Panc1 (cell line): ENCODE measurements at regions not wholly inside any gene's neighbourhood (a gene's known extent, or its start where the extent isn't known, plus 50 kb on each side); places are given as distances from the start of the nearest gene placed in this dataset.
"Not testable (repeated sequence)": the region's sequence is repeated elsewhere in the genome, so short reads cannot be mapped to it uniquely, and the experiment has no call there.

ENCODE experiments used
- ATAC-seq: fragments of 200-7000 bp; cut with Tn5 transposase; 2 replicates; pipeline ENCODE4 v1.9.1; 2020; ENCODE audit warnings: mild to moderate bottlenecking, moderate library complexity
- BruUV-seq: library from RNA; stranded (reverse); fragments of 400-500 nt; replicated peaks from 2 replicates; lab custom pipeline; 2021; lab: Mats Ljungman, UMichigan
- CTCF ChIA-PET: fragments of 300-600 bp; sonication (Branson Sonifier 250); formaldehyde crosslinking; loops from one replicate; lab custom pipeline; 2022; ENCODE audit warnings: antibody characterized with exemption; lab: Charles Lee
- POLR2A ChIA-PET: fragments of 300-600 bp; sonication (Branson Sonifier 250); formaldehyde crosslinking; loops from one replicate; lab custom pipeline; 2022; ENCODE audit warnings: antibody characterized with exemption; lab: Charles Lee
- DNase-seq: peaks from one replicate; pipeline ENCODE4 v3.0.0-alpha.2; 2010; ENCODE audit warnings: low read depth, low spot score
- H3K27ac ChIP-seq: 2 replicates; pipeline ENCODE4 v1.5.1; 2011; ENCODE audit warnings: mild to moderate bottlenecking, low read length, inconsistent platforms
- H3K27me3 ChIP-seq: fragments of 200-500 bp; sonication (Bioruptor generic); 2 replicates; pipeline ENCODE4 v1.6.0; 2014; ENCODE audit warnings: low read length, inconsistent platforms; ENCODE audit not compliant: control insufficient read depth, insufficient read depth
- H3K36me3 ChIP-seq: fragments of 200-500 bp; sonication (Bioruptor generic); 2 replicates; pipeline ENCODE4 v1.5.1; 2014; ENCODE audit warnings: inconsistent platforms, mild to moderate bottlenecking, low read length, moderate library complexity; ENCODE audit not compliant: control insufficient read depth, insufficient read depth
- H3K4me1 ChIP-seq: 2 replicates; pipeline ENCODE4 v1.5.1; 2011; ENCODE audit warnings: inconsistent platforms, mild to moderate bottlenecking, low read length, moderate library complexity; ENCODE audit not compliant: control insufficient read depth, insufficient read depth
- H3K4me3 ChIP-seq, 2 experiments: 2 replicates each; pipeline ENCODE4 v1.5.1; 2011 to 2012; ENCODE audit warnings: low read depth in 2 of 2, low read length in 2 of 2, mild to moderate bottlenecking in 2 of 2, inconsistent platforms in 1 of 2, moderate library complexity in 1 of 2
- H3K9me3 ChIP-seq: fragments of 200-500 bp; sonication (Bioruptor generic); 2 replicates; pipeline ENCODE4 v1.5.1; 2014; ENCODE audit warnings: low read depth, mild to moderate bottlenecking, inconsistent platforms, low read length, moderate library complexity; ENCODE audit not compliant: control insufficient read depth, insufficient read depth
- in situ Hi-C: cut with HindIII; loops from 2 replicates; pipeline ENCODE4 v1.10.0; 2016; ENCODE audit warnings: low sequenced_read_pairs, low pct_unique_long_range_greater_than_20kb
- intact Hi-C: fragments of 100-400 bp; cut with micrococcal nuclease; formaldehyde crosslinking; loops from one replicate; pipeline ENCODE4 v1.10.0; 2022; ENCODE audit not compliant: unreplicated experiment

DNA sequence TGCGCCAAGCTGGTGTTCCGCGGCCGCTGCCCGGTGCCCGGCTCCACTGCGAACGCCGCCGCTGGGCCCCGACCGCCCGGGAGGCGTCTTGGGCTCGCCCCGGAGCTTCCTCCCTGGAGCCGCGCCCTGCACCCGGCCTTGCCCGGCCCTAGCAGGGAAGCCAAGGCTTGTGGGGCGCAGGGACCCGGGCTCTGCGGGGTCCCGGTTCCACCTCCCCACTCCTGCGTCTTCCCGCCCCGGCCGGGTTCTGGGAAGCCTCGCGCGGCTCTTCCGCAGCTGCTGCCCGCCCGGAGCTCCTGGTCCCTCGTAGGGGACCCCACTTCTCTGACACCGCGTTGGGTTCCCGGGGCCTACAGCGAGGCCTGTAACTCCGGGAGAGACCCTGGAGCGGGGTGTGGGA is 149.8 kb downstream of the OR4F15 start:
- DNase-seq, H3K27ac ChIP-seq, H3K27me3 ChIP-seq, H3K9me3 ChIP-seq, in situ Hi-C loops, H3K4me1 ChIP-seq, CTCF ChIA-PET, ATAC-seq, POLR2A ChIA-PET, BruUV-seq, H3K36me3 ChIP-seq, intact Hi-C loops: not testable (repeated sequence)
- H3K4me3 ChIP-seq: peak overlapping the region; percentile 38 to 49

GRCh38 chr15:101963687-101964086 is 151.7 kb downstream of the OR4F15 start:
- ATAC-seq, H3K9me3 ChIP-seq, H3K27ac ChIP-seq, intact Hi-C loops, BruUV-seq, H3K27me3 ChIP-seq, H3K4me1 ChIP-seq, H3K36me3 ChIP-seq, DNase-seq, POLR2A ChIA-PET, CTCF ChIA-PET, H3K4me3 ChIP-seq, in situ Hi-C loops: not testable (repeated sequence)

DNA sequence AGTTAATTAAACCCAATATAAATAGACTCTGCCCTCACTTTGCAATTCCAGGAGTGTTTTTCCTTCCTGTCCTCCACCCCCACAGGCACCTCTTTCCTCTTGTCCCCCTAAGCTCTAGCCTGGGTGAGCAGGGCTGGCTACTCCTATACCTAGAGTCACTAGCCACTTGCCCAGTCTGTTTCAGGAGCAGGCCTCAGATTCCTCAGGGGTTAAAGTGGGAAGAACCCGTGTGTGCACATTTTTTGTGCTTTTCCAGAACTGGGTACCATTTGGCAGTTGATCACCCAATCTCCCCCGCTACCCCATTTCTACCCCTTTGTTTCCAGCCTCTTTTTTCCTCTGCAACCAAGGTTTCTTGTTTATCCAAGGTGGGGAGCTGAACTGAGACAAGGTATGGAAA is 153.4 kb downstream of the OR4F15 start:
- H3K4me1 ChIP-seq, DNase-seq, POLR2A ChIA-PET, in situ Hi-C loops, CTCF ChIA-PET, H3K36me3 ChIP-seq, H3K4me3 ChIP-seq, H3K27ac ChIP-seq, H3K27me3 ChIP-seq, H3K9me3 ChIP-seq, BruUV-seq, ATAC-seq, intact Hi-C loops: not testable (repeated sequence)

GRCh38 chr15:101965860-101966259 is 153.9 kb downstream of the OR4F15 start:
- H3K36me3 ChIP-seq, H3K4me1 ChIP-seq, BruUV-seq, H3K9me3 ChIP-seq, H3K27ac ChIP-seq, ATAC-seq, H3K4me3 ChIP-seq, in situ Hi-C loops, POLR2A ChIA-PET, intact Hi-C loops, CTCF ChIA-PET, H3K27me3 ChIP-seq, DNase-seq: not testable (repeated sequence)

DNA sequence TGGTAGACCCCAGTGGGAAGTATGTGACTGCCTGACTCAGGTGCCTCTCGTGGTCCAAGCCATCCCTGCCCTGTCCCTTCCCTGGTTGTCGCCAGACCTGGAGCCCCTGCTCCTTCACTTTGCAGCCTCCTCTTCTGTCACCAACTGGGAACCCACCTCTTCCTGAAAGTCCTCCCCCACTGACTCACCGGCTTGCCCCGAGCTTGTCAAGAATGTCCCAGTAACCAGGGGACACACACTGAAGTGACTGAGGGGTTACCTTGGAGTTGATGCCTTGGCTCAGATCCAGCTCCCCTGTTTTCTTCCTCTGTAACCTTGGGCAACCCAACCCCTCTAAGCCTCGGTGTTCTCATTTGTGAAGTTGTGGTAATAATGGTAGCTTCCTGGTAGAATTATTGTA is 155.4 kb downstream of the OR4F15 start:
- H3K9me3 ChIP-seq, ATAC-seq, DNase-seq, POLR2A ChIA-PET, in situ Hi-C loops, H3K36me3 ChIP-seq, BruUV-seq, H3K27ac ChIP-seq, CTCF ChIA-PET, H3K27me3 ChIP-seq, H3K4me1 ChIP-seq, H3K4me3 ChIP-seq, intact Hi-C loops: not testable (repeated sequence)

DNA sequence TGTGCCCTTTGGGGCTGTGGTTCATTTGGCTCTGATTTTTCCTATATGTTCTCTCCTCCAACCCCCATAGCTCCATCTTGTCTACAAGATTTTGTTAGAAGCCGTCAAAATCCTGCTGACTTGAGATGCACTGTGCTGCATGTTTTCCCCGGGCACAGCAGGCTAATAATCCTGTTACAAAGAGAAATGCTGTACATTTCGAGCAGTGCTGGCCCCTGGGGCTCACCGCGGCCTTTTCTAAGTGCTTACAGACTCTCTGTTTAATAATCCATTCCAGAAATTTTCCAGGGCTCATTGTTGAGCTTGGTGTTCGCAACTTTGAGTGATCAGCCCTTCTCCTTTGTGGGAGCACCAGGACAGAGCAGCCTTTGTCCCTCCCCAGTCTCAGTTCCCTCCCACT is 158.6 kb downstream of the OR4F15 start:
- H3K27me3 ChIP-seq, BruUV-seq, H3K36me3 ChIP-seq, ATAC-seq, H3K4me3 ChIP-seq, H3K4me1 ChIP-seq, H3K27ac ChIP-seq, CTCF ChIA-PET, H3K9me3 ChIP-seq, in situ Hi-C loops, POLR2A ChIA-PET, DNase-seq, intact Hi-C loops: not testable (repeated sequence)

DNA sequence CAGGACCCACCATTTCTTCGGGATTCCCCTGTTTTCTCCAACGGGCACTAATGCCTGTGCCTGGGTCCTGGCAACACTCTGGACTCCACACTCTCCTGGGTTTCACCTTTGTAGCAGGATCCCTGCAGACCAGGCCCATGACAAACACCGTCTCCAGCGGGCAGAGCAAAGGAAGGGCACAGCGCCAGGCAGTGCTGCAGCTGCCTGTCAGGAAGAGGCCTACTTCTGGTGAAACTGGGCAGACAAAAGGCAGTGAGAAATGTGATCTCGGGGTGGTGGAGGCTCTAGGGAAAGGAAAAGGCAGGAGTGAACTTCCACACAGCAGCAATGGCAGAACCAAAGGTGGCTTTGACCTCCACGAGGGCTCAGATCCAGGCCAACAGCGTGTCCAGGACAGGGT is 165.3 kb downstream of the OR4F15 start:
- in situ Hi-C loops, BruUV-seq, H3K36me3 ChIP-seq: not testable (repeated sequence)

More for the DNA sequence above, 165.3 kb downstream of the OR4F15 start:
- H3K27ac ChIP-seq, intact Hi-C loops, POLR2A ChIA-PET, H3K27me3 ChIP-seq, ATAC-seq, H3K4me3 ChIP-seq, DNase-seq, CTCF ChIA-PET, H3K9me3 ChIP-seq, H3K4me1 ChIP-seq: not testable (repeated sequence)
